Esophagus muscularis mucosa (tissue), 4 donors: ENCODE measurements at regions not wholly inside any gene's neighbourhood (a gene's known extent, or its start where the extent isn't known, plus 50 kb on each side); places are given as distances from the start of the nearest gene placed in this dataset.
"Not testable (repeated sequence)": the region's sequence is repeated elsewhere in the genome, so short reads cannot be mapped to it uniquely, and the experiment has no call there.

ENCODE experiments used
- DNase-seq: peaks from one replicate; pipeline ENCODE4 v3.0.0-alpha.2; 2017; ENCODE audit errors: extremely low spot score
- H3K27ac ChIP-seq, 4 donors: fragments of 200-600 bp; sonication (generic); replicated peaks in 1 of 4; 1 replicate in 3 of 4; 2 replicates in 1 of 4; pipeline ENCODE4 v1.5.1; 2016 to 2019; ENCODE audit warnings: mild to moderate bottlenecking in 1 of 4
- H3K27me3 ChIP-seq, 4 donors: fragments of 200-600 bp; sonication (generic); one replicate each; pipeline versions ENCODE4 v1.5.1 to v1.6.0; 2016 to 2019
- H3K36me3 ChIP-seq, 4 donors: fragments of 200-600 bp; sonication (generic); one replicate each; pipeline ENCODE4 v1.5.1; 2016 to 2019
- H3K4me1 ChIP-seq, 4 donors: fragments of 200-600 bp; sonication (generic); one replicate each; pipeline ENCODE4 v1.5.1; 2016 to 2019
- H3K4me3 ChIP-seq, 4 donors: fragments of 200-600 bp; sonication (generic); 1 replicate in 2 of 4; 2 replicates in 2 of 4; pipeline ENCODE4 v1.5.1; 2016 to 2019; ENCODE audit warnings: mild to moderate bottlenecking in 4 of 4, moderate library complexity in 1 of 4
- H3K9me3 ChIP-seq, 4 donors: fragments of 200-600 bp; sonication (generic); 1 replicate in 3 of 4; 2 replicates in 1 of 4; pipeline ENCODE4 v1.5.1; 2016 to 2019
- CTCF ChIP-seq, 3 experiments: fragments of 200-600 bp in 2 of 3; fragments of 450-650 bp in 1 of 3; sonication (generic) in 2 of 3; IDR thresholded peaks; one replicate each; pipeline ENCODE4 v1.5.1; 2017 to 2019; ENCODE audit warnings: antibody characterized with exemption in 3 of 3, mild to moderate bottlenecking in 2 of 3, moderate library complexity in 1 of 3
- EP300 ChIP-seq: sonication (generic); formaldehyde crosslinking; IDR thresholded peaks from one replicate; pipeline ENCODE4 v1.6.1; 2017; ENCODE audit warnings: antibody characterized with exemption
- POLR2A ChIP-seq: fragments of 450-650 bp; IDR thresholded peaks from one replicate; pipeline ENCODE4 v1.6.1; 2017; ENCODE audit warnings: antibody characterized with exemption, moderate library complexity, mild to moderate bottlenecking, low read depth
- POLR2AphosphoS5 ChIP-seq, 2 donors: sonication (generic); formaldehyde crosslinking; IDR thresholded peaks; one replicate each; pipeline ENCODE4 v1.6.1; 2017; ENCODE audit warnings: antibody characterized with exemption in 2 of 2
- WGBS: methylation state at CpG from one replicate; pipeline ENCODE4 v1.1.5; 2018; 5-methylcytosine and 5-hydroxymethylcytosine counted together
- intact Hi-C: fragments of 100-400 bp; cut with DNase I; formaldehyde crosslinking; loops from one replicate; pipeline ENCODE4 v1.15.1; 2023

GRCh38 chr14:104268725-104269436 lies 130.5 kb downstream of the KIF26A start:
- Histone ChIP-seq H3K36me3 (no peaks in the 10 kb centered on the region), H3K27me3 (no peaks in the 10 kb centered on the region), H3K27ac (no peak overlapping the region), H3K9me3 (no peaks in the 10 kb centered on the region), H3K4me3 (no peak overlapping the region), H3K4me1 (no peaks in the 10 kb centered on the region)
- intact Hi-C loops, result no loop called here
- DNase-seq, result no peak
- no peak for TF ChIP-seq CTCF (IDR thresholded peaks at IDR 0.05)
- TF ChIP-seq POLR2A, result no peak
- WGBS, result 89% methylated on average over 24 of the region's 25 CpGs

- DNase-seq, H3K9me3 ChIP-seq, H3K4me1 ChIP-seq, H3K27ac ChIP-seq, intact Hi-C loops, H3K4me3 ChIP-seq, H3K27me3 ChIP-seq, H3K36me3 ChIP-seq: not testable (repeated sequence)
- WGBS, result 93% methylated on average over 20 of the region's 34 CpGs
Observed at GRCh38 chr14:104269511-104270241, 131.3 kb downstream of the KIF26A start.

- intact Hi-C loops, result no loop called here
- H3K36me3 ChIP-seq, result no peaks in the 10 kb centered on the region
- DNase-seq, result no peak
- no peak for TF ChIP-seq CTCF (IDR thresholded peaks at IDR 0.05)
- H3K4me3 ChIP-seq, result no peak overlapping the region
- WGBS, result 70% methylated on average over 1 of the region's 1 CpG
- H3K9me3 ChIP-seq, result no peaks in the 10 kb centered on the region
- no peaks in the 10 kb centered on the region for H3K27me3 ChIP-seq
- no peak overlapping the region for H3K27ac ChIP-seq
- H3K4me1 ChIP-seq, result no peaks in the 10 kb centered on the region
Observed at GRCh38 chr14:104271391-104271790, 133.0 kb downstream of the KIF26A start.

- WGBS, result 84% methylated on average over 9 of the region's 9 CpGs
- Histone ChIP-seq H3K27me3 (peaks cover 0 to 19% (median 0%) of the 10 kb centered on the region in 4 donors), H3K4me1 (no peaks in the 10 kb centered on the region), H3K27ac (no peak overlapping the region), H3K4me3 (no peak overlapping the region), H3K36me3 (no peaks in the 10 kb centered on the region), H3K9me3 (no peaks in the 10 kb centered on the region)
- intact Hi-C loops, result no loop called here
- TF ChIP-seq EP300 (no peak), POLR2AphosphoS5 (IDR thresholded peaks at IDR 0.05) (no peak), POLR2A (no peak), CTCF (IDR thresholded peaks at IDR 0.05) (no peak)
- DNase-seq, result no peak
Observed at GRCh38 chr14:104274806-104275205, 136.4 kb downstream of the KIF26A start.

GRCh38 chr14:104277416-104278213 lies 139.2 kb downstream of the KIF26A start:
- intact Hi-C loops, result no loop called here
- Histone ChIP-seq H3K27ac (no peak overlapping the region), H3K9me3 (no peaks in the 10 kb centered on the region), H3K36me3 (no peaks in the 10 kb centered on the region), H3K4me1 (peaks cover 0 to 1% (median 0%) of the 10 kb centered on the region in 4 donors), H3K4me3 (no peak overlapping the region), H3K27me3 (peaks cover 0 to 26% (median 0%) of the 10 kb centered on the region in 4 donors)
- no peak for TF ChIP-seq EP300
- TF ChIP-seq POLR2A, result no peak
- TF ChIP-seq CTCF (IDR thresholded peaks at IDR 0.05), result no peak
- no peak for TF ChIP-seq POLR2AphosphoS5 (IDR thresholded peaks at IDR 0.05)
- WGBS, result 90% methylated on average over 17 of the region's 30 CpGs
- DNase-seq, result no peak
